ENCODE measurements at regions not wholly inside any gene's neighbourhood (a gene's known extent, or its start where the extent isn't known, plus 50 kb on each side); places are given as distances from the start of the nearest gene placed in this dataset.

- TF ChIP-seq, protein P1, sequence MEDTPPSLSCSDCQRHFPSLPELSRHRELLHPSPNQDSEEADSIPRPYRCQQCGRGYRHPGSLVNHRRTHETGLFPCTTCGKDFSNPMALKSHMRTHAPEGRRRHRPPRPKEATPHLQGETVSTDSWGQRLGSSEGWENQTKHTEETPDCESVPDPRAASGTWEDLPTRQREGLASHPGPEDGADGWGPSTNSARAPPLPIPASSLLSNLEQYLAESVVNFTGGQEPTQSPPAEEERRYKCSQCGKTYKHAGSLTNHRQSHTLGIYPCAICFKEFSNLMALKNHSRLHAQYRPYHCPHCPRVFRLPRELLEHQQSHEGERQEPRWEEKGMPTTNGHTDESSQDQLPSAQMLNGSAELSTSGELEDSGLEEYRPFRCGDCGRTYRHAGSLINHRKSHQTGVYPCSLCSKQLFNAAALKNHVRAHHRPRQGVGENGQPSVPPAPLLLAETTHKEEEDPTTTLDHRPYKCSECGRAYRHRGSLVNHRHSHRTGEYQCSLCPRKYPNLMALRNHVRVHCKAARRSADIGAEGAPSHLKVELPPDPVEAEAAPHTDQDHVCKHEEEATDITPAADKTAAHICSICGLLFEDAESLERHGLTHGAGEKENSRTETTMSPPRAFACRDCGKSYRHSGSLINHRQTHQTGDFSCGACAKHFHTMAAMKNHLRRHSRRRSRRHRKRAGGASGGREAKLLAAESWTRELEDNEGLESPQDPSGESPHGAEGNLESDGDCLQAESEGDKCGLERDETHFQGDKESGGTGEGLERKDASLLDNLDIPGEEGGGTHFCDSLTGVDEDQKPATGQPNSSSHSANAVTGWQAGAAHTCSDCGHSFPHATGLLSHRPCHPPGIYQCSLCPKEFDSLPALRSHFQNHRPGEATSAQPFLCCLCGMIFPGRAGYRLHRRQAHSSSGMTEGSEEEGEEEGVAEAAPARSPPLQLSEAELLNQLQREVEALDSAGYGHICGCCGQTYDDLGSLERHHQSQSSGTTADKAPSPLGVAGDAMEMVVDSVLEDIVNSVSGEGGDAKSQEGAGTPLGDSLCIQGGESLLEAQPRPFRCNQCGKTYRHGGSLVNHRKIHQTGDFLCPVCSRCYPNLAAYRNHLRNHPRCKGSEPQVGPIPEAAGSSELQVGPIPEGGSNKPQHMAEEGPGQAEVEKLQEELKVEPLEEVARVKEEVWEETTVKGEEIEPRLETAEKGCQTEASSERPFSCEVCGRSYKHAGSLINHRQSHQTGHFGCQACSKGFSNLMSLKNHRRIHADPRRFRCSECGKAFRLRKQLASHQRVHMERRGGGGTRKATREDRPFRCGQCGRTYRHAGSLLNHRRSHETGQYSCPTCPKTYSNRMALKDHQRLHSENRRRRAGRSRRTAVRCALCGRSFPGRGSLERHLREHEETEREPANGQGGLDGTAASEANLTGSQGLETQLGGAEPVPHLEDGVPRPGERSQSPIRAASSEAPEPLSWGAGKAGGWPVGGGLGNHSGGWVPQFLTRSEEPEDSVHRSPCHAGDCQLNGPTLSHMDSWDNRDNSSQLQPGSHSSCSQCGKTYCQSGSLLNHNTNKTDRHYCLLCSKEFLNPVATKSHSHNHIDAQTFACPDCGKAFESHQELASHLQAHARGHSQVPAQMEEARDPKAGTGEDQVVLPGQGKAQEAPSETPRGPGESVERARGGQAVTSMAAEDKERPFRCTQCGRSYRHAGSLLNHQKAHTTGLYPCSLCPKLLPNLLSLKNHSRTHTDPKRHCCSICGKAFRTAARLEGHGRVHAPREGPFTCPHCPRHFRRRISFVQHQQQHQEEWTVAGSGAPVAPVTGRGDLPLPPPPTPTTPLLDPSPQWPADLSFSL (CRISPR knock-in tag; IDR thresholded peaks at IDR 0.05): no peak
- TF ChIP-seq KLF12 (CRISPR knock-in tag; IDR thresholded peaks at IDR 0.05; ENCODE audit: borderline replicate concordance) (no peak), ZKSCAN8 (CRISPR knock-in tag; IDR thresholded peaks at IDR 0.05; ENCODE audit: borderline replicate concordance) (no peak)
- TF ChIP-seq, protein P2, sequence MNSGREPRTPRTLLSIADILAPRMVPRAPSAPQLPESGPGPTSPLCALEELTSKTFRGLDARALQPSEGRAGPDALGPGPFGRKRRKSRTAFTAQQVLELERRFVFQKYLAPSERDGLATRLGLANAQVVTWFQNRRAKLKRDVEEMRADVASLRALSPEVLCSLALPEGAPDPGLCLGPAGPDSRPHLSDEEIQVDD (CRISPR knock-in tag; IDR thresholded peaks at IDR 0.05; ENCODE audit: borderline replicate concordance): no peak
These were observed 248.8 kb downstream of the RHOU start (continued) for GRCh38 chr1:228984107-228984506.

All from HepG2 (cell line).